ENCODE measurements at regions not wholly inside any gene's neighbourhood (a gene's known extent, or its start where the extent isn't known, plus 50 kb on each side); places are given as distances from the start of the nearest gene placed in this dataset.

- in situ Hi-C loops (cut with HindIII; ENCODE audit: low sequenced_read_pairs) = no loop called here
- DNase-seq (ENCODE audit: low spot score) = no peak
Measured at GRCh38 chr13:107095876-107096275, 527.9 kb upstream of the ARGLU1 start.

GRCh38 chr13:107091861-107092260 lies 523.9 kb upstream of the ARGLU1 start:
- in situ Hi-C loops (cut with HindIII; ENCODE audit: low sequenced_read_pairs) = no loop called here
- DNase-seq (ENCODE audit: low spot score) = no peak

- in situ Hi-C loops (cut with HindIII; ENCODE audit: low sequenced_read_pairs) = no loop called here
- DNase-seq (ENCODE audit: low spot score) = no peak
Measured at GRCh38 chr13:107091428-107091827, 523.5 kb upstream of the ARGLU1 start.

- in situ Hi-C loops (cut with HindIII; ENCODE audit: low sequenced_read_pairs) = no loop called here
Measured at GRCh38 chr13:107088061-107088460, 520.1 kb upstream of the ARGLU1 start.

GRCh38 chr13:107079423-107080049 lies 511.6 kb upstream of the ARGLU1 start:
- no peak for DNase-seq (ENCODE audit: low spot score)
- in situ Hi-C loops (cut with HindIII; ENCODE audit: low sequenced_read_pairs) = no loop called here

More at GRCh38 chr13:107088061-107088460, 520.1 kb upstream of the ARGLU1 start:
- DNase-seq (ENCODE audit: low spot score) = no peak

GRCh38 chr13:107078229-107078765 lies 510.4 kb upstream of the ARGLU1 start:
- in situ Hi-C loops (cut with HindIII; ENCODE audit: low sequenced_read_pairs) = no loop called here
- no peak for DNase-seq (ENCODE audit: low spot score)

GRCh38 chr13:107076801-107077200 lies 508.9 kb upstream of the ARGLU1 start:
- DNase-seq (ENCODE audit: low spot score) = no peak
- in situ Hi-C loops (cut with HindIII; ENCODE audit: low sequenced_read_pairs) = no loop called here

GRCh38 chr13:107075576-107075975 lies 507.6 kb upstream of the ARGLU1 start:
- in situ Hi-C loops (cut with HindIII; ENCODE audit: low sequenced_read_pairs) = no loop called here
- no peak for DNase-seq (ENCODE audit: low spot score)

- in situ Hi-C loops (cut with HindIII; ENCODE audit: low sequenced_read_pairs) = no loop called here
Measured at GRCh38 chr13:107070792-107071191, 502.9 kb upstream of the ARGLU1 start.

GRCh38 chr13:107069108-107069776 lies 501.3 kb upstream of the ARGLU1 start:
- no peak for DNase-seq (ENCODE audit: low spot score)
- in situ Hi-C loops (cut with HindIII; ENCODE audit: low sequenced_read_pairs) = no loop called here

More at GRCh38 chr13:107070792-107071191, 502.9 kb upstream of the ARGLU1 start:
- no peak for DNase-seq (ENCODE audit: low spot score)

GRCh38 chr13:107067381-107067780 lies 499.4 kb upstream of the ARGLU1 start:
- DNase-seq (ENCODE audit: low spot score) = no peak
- in situ Hi-C loops (cut with HindIII; ENCODE audit: low sequenced_read_pairs) = no loop called here

GRCh38 chr13:107066355-107066754 lies 498.4 kb upstream of the ARGLU1 start:
- in situ Hi-C loops (cut with HindIII; ENCODE audit: low sequenced_read_pairs) = no loop called here

GRCh38 chr13:107065036-107065435 lies 497.1 kb upstream of the ARGLU1 start:
- in situ Hi-C loops (cut with HindIII; ENCODE audit: low sequenced_read_pairs) = no loop called here
- DNase-seq (ENCODE audit: low spot score) = no peak

More at GRCh38 chr13:107066355-107066754, 498.4 kb upstream of the ARGLU1 start:
- no peak for DNase-seq (ENCODE audit: low spot score)

- no peak for DNase-seq (ENCODE audit: low spot score)
- in situ Hi-C loops (cut with HindIII; ENCODE audit: low sequenced_read_pairs) = no loop called here
Measured at GRCh38 chr13:107057028-107057631, 489.2 kb upstream of the ARGLU1 start.

- in situ Hi-C loops (cut with HindIII; ENCODE audit: low sequenced_read_pairs) = no loop called here
Measured at GRCh38 chr13:107043021-107043956, 475.4 kb upstream of the ARGLU1 start.

GRCh38 chr13:107035778-107036177 lies 467.8 kb upstream of the ARGLU1 start:
- no peak for DNase-seq (ENCODE audit: low spot score)
- in situ Hi-C loops (cut with HindIII; ENCODE audit: low sequenced_read_pairs) = no loop called here

More at GRCh38 chr13:107043021-107043956, 475.4 kb upstream of the ARGLU1 start:
- DNase-seq (ENCODE audit: low spot score) = no peak

GRCh38 chr13:107035186-107035585 lies 467.2 kb upstream of the ARGLU1 start:
- in situ Hi-C loops (cut with HindIII; ENCODE audit: low sequenced_read_pairs) = no loop called here
- DNase-seq (ENCODE audit: low spot score) = no peak

- in situ Hi-C loops (cut with HindIII; ENCODE audit: low sequenced_read_pairs) = no loop called here
- no peak for DNase-seq (ENCODE audit: low spot score)
Measured at GRCh38 chr13:107034236-107034872, 466.4 kb upstream of the ARGLU1 start.

- no peak for DNase-seq (ENCODE audit: low spot score)
- in situ Hi-C loops (cut with HindIII; ENCODE audit: low sequenced_read_pairs) = no loop called here
Measured at GRCh38 chr13:107031716-107032115, 463.8 kb upstream of the ARGLU1 start.
